MM.1S (cell line): ENCODE measurements at regions not wholly inside any gene's neighbourhood (a gene's known extent, or its start where the extent isn't known, plus 50 kb on each side); places are given as distances from the start of the nearest gene placed in this dataset.

Source experiments
- DNase-seq: peaks from one replicate; pipeline ENCODE4 v3.0.0-alpha.2; 2015
- H2AFZ ChIP-seq: fragments of 300-600 bp; sonication (generic); 2 replicates; pipeline ENCODE4 v1.6.0; 2016; ENCODE audit warnings: antibody characterized with exemption, low read length
- H3F3A ChIP-seq: fragments of 300-600 bp; sonication (generic); 2 replicates; pipeline ENCODE4 v1.6.1; 2016; ENCODE audit warnings: mild to moderate bottlenecking, antibody characterized with exemption, low read length, moderate library complexity, mixed read lengths; ENCODE audit not compliant: insufficient read depth
- H3K27ac ChIP-seq: fragments of 300-600 bp; sonication (generic); 2 replicates; pipeline ENCODE4 v1.5.1; 2016; ENCODE audit warnings: mild to moderate bottlenecking, low read length
- H3K27me3 ChIP-seq: fragments of 300-600 bp; sonication (generic); replicated peaks from 2 replicates; pipeline ENCODE4 v1.6.0; 2016; ENCODE audit warnings: low read length; ENCODE audit not compliant: insufficient read depth
- H3K36me3 ChIP-seq: fragments of 300-600 bp; sonication (generic); replicated peaks from 2 replicates; pipeline ENCODE4 v1.6.1; 2016; ENCODE audit warnings: mild to moderate bottlenecking, low read length, mixed read lengths; ENCODE audit not compliant: insufficient read depth
- H3K4me1 ChIP-seq: fragments of 300-600 bp; sonication (generic); 2 replicates; pipeline ENCODE4 v1.6.1; 2016; ENCODE audit warnings: low read length, mixed read lengths
- H3K4me2 ChIP-seq: fragments of 300-600 bp; sonication (generic); 2 replicates; pipeline ENCODE4 v1.6.0; 2016; ENCODE audit warnings: low read depth, low read length
- H3K4me3 ChIP-seq: fragments of 300-600 bp; sonication (generic); 2 replicates; pipeline ENCODE4 v1.5.1; 2016; ENCODE audit warnings: low read length, mixed read lengths
- H3K79me2 ChIP-seq: fragments of 300-600 bp; sonication (generic); 2 replicates; pipeline ENCODE4 v1.6.1; 2016; ENCODE audit warnings: mixed run types, low read length, mixed read lengths
- H3K9ac ChIP-seq: fragments of 300-600 bp; sonication (generic); 2 replicates; pipeline ENCODE4 v1.6.1; 2016; ENCODE audit warnings: low read length, mixed read lengths
- H3K9me2 ChIP-seq: fragments of 300-600 bp; sonication (generic); replicated peaks from 2 replicates; pipeline ENCODE4 v1.6.1; 2016; ENCODE audit warnings: mild to moderate bottlenecking, low read length, mixed read lengths; ENCODE audit not compliant: insufficient read depth
- H3K9me3 ChIP-seq: fragments of 300-600 bp; sonication (generic); replicated peaks from 2 replicates; pipeline ENCODE4 v1.6.1; 2016; ENCODE audit warnings: mild to moderate bottlenecking, low read length, mixed read lengths; ENCODE audit not compliant: insufficient read depth
- H4K20me1 ChIP-seq: fragments of 300-600 bp; sonication (generic); 2 replicates; pipeline ENCODE4 v1.6.1; 2016; ENCODE audit warnings: mild to moderate bottlenecking, low read length, moderate library complexity, mixed read lengths; ENCODE audit not compliant: insufficient read depth
- EZH2 ChIP-seq: fragments of 300-600 bp; sonication (generic); optimal IDR thresholded peaks from 2 replicates; pipeline ENCODE3; 2017; ENCODE audit warnings: low read depth, mild to moderate bottlenecking, antibody characterized with exemption, low read length, mixed read lengths
- EZH2phosphoT487 ChIP-seq: fragments of 300-600 bp; sonication (generic); IDR thresholded peaks from 2 replicates; pipeline ENCODE4 v1.6.1; 2018; ENCODE audit warnings: antibody characterized with exemption, low read length
- TF ChIP-seq, protein P1 (sequence below): fragments of 300-600 bp; sonication (generic); IDR thresholded peaks from 2 replicates; pipeline ENCODE4 v1.5.1; 2016; ENCODE audit warnings: antibody characterized with exemption, low read length, mixed read lengths

DNA sequence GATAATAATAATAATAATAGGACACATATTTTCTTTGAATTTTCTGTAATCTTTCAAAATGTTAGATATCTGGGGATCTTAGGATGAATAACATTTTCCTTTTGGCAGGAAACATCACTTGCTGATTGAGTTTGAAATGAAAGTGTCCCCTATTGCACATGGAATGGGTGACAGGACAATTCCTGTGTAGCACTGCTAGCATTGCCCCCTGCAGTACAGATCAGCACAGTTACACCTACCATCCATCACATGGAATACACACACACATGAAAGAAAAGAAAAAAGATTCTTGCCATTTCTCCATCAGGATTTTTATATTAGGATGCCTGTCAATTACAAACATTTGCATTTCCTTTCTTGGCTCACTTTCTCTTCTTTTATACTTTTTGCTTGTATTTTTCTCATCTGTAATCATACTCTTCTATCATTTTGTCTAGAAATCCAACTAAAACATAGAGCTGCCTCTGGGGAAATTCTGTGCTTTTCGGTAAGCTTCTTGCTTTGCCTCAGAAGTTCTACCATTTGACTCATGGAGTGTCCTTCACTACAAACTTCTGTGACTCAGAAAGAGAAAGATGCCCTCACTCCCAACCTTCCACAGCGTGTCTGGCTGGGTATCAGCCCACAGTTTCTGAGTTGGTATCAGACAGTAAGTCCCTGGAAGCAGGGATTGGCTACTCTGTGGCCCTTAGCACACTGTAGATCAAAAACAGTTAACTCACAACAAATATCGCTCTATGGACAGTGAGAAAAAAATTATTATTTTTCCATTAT lies 641.2 kb downstream of the PTPRC start:
- Histone ChIP-seq H3K79me2 (no peaks in the 10 kb centered on the region), H3K4me2 (no peak overlapping the region), H4K20me1 (no peaks in the 10 kb centered on the region; the same call in 1 of the 2 replicates), H3K4me3 (no peak overlapping the region), H3K36me3 (no peaks in the 10 kb centered on the region), H3K9ac (no peak overlapping the region), H2AFZ (no peak overlapping the region), H3K27me3 (peaks cover 21% of the 10 kb centered on the region), H3F3A (no peaks in the 10 kb centered on the region), H3K27ac (no peak overlapping the region), H3K9me3 (no peaks in the 10 kb centered on the region), H3K9me2 (no peaks in the 10 kb centered on the region), H3K4me1 (peaks cover 8% of the 10 kb centered on the region; the same call in 1 of the 2 replicates)
- DNase-seq = no peak
- no peak for TF ChIP-seq EZH2
- TF ChIP-seq EZH2phosphoT487 = no peak

DNA sequence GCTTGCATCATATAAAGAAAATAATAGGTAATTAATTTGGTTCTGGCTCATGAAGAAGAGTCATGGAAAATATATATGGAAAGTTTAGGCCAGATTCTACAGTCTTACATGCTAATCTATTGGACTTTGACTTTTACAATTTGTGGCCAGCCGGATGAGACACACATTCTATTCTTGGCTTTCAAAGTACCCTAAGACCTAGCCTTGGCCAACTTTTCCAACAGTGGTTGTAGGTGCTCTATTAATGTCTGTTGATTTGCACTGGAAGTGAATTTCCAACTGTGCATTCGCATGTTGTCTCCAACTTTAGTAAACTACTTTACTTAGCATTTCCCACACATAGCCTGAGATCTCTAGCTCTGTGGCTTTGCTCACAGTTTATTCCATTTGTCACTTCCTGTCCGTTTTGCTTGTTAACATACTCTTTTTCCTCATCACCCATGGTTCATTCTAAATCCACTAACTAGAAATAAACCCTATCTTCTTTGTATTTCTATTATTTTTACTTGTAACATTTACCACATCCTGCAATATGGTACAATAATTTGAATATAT lies 644.0 kb downstream of the PTPRC start:
- no peak overlapping the region for H3K27ac ChIP-seq
- H3K9ac ChIP-seq = no peak overlapping the region
- H3K4me2 ChIP-seq = no peak overlapping the region
- no peaks in the 10 kb centered on the region for H3F3A ChIP-seq
- TF ChIP-seq EZH2phosphoT487 (no peak), EZH2 (no peak)
- TF ChIP-seq, protein P1, sequence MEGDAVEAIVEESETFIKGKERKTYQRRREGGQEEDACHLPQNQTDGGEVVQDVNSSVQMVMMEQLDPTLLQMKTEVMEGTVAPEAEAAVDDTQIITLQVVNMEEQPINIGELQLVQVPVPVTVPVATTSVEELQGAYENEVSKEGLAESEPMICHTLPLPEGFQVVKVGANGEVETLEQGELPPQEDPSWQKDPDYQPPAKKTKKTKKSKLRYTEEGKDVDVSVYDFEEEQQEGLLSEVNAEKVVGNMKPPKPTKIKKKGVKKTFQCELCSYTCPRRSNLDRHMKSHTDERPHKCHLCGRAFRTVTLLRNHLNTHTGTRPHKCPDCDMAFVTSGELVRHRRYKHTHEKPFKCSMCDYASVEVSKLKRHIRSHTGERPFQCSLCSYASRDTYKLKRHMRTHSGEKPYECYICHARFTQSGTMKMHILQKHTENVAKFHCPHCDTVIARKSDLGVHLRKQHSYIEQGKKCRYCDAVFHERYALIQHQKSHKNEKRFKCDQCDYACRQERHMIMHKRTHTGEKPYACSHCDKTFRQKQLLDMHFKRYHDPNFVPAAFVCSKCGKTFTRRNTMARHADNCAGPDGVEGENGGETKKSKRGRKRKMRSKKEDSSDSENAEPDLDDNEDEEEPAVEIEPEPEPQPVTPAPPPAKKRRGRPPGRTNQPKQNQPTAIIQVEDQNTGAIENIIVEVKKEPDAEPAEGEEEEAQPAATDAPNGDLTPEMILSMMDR = no peak
- H3K9me3 ChIP-seq = no peaks in the 10 kb centered on the region
- no peaks in the 10 kb centered on the region for H3K79me2 ChIP-seq
- no peak for DNase-seq
- no peak overlapping the region for H2AFZ ChIP-seq
- H3K4me3 ChIP-seq = no peak overlapping the region
- H3K36me3 ChIP-seq = no peaks in the 10 kb centered on the region
- H4K20me1 ChIP-seq = no peaks in the 10 kb centered on the region; the same call in 1 of the 2 replicates
- H3K4me1 ChIP-seq = peaks cover 8% of the 10 kb centered on the region; the same call in 1 of the 2 replicates
- H3K9me2 ChIP-seq = no peaks in the 10 kb centered on the region
- H3K27me3 ChIP-seq = peaks cover 32% of the 10 kb centered on the region

DNA sequence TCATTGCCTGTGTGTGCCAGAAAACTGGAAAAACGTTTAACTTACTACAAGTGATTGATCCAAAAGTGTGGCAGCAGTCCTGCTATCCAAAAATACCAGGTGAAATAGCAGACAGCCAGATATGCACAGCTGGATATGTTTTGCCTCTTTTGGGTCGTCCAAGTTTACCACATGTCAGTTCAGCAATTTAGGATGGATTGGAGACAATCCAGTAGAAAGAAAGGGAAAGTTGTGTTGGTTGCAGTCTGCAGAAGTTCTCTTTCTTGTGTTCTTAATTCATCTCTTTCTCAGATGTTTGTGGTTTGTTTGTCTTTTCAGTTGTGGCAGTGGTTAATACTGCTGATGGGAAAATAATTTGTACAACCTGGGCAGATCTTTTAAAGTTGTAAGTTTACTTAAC lies 645.0 kb downstream of the PTPRC start:
- no peaks in the 10 kb centered on the region for H3K79me2 ChIP-seq
- H3K27ac ChIP-seq = no peak overlapping the region
- H3K9me3 ChIP-seq = no peaks in the 10 kb centered on the region
- no peak overlapping the region for H3K4me3 ChIP-seq
- no peaks in the 10 kb centered on the region for H3K9me2 ChIP-seq
- peaks cover 8% of the 10 kb centered on the region; the same call in 1 of the 2 replicates for H3K4me1 ChIP-seq
- no peak overlapping the region for H2AFZ ChIP-seq
- peak; percentile 76 for DNase-seq
- no peaks in the 10 kb centered on the region for H3F3A ChIP-seq
- H4K20me1 ChIP-seq = no peaks in the 10 kb centered on the region; the same call in 1 of the 2 replicates
- H3K27me3 ChIP-seq = peaks cover 32% of the 10 kb centered on the region
- no peak overlapping the region for H3K4me2 ChIP-seq
- H3K36me3 ChIP-seq = no peaks in the 10 kb centered on the region
- no peak for TF ChIP-seq EZH2
- no peak for TF ChIP-seq EZH2phosphoT487
- TF ChIP-seq, protein P1 = no peak
- H3K9ac ChIP-seq = no peak overlapping the region

DNA sequence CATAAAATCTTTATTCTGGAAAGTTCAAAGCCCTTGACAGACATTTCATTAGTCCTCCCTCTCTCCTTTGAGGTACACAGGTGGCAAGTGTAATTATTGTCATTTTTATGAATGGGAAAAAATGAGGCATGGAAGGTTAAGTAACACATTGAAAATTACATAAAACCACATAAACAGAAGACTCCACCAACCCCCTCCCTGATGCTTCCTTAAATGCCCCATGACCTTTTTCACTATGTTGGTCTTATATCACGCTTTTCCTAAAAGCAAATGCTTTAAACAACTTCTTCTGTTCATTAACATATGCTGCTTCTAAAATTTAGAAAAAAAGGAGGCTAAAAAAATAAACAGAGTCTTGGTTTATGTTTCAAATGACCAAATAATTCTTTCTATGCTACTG lies 648.4 kb downstream of the PTPRC start:
- Histone ChIP-seq H3K4me2 (no peak overlapping the region), H3K36me3 (no peaks in the 10 kb centered on the region), H2AFZ (no peak overlapping the region), H3K9ac (no peak overlapping the region), H3F3A (no peaks in the 10 kb centered on the region), H3K27ac (no peak overlapping the region), H3K4me3 (no peak overlapping the region), H3K9me2 (no peaks in the 10 kb centered on the region), H3K4me1 (peaks cover 8% of the 10 kb centered on the region; the same call in 1 of the 2 replicates), H3K27me3 (peaks cover 30% of the 10 kb centered on the region), H4K20me1 (no peaks in the 10 kb centered on the region), H3K79me2 (no peaks in the 10 kb centered on the region), H3K9me3 (no peaks in the 10 kb centered on the region)
- TF ChIP-seq, protein P1 = no peak
- no peak for TF ChIP-seq EZH2
- TF ChIP-seq EZH2phosphoT487 = no peak
- no peak for DNase-seq
